Sigmoid colon (tissue), 6 donors: ENCODE measurements at regions not wholly inside any gene's neighbourhood (a gene's known extent, or its start where the extent isn't known, plus 50 kb on each side); places are given as distances from the start of the nearest gene placed in this dataset.

Experiments
- DNase-seq: peaks from one replicate; pipeline ENCODE4 v3.0.0-alpha.2; 2019
- H3K27ac ChIP-seq, 4 donors: fragments of 200-600 bp; sonication (generic); one replicate each; pipeline ENCODE4 v1.5.1; 2016 to 2019; ENCODE audit warnings: mild to moderate bottlenecking in 1 of 4
- H3K27me3 ChIP-seq, 3 donors: fragments of 200-600 bp; sonication (generic); one replicate each; pipeline ENCODE4 v1.5.1; 2019; ENCODE audit warnings: mild to moderate bottlenecking in 1 of 3
- H3K36me3 ChIP-seq, 4 donors: fragments of 200-600 bp; sonication (generic); one replicate each; pipeline ENCODE4 v1.5.1; 2016 to 2019
- H3K4me1 ChIP-seq, 4 donors: fragments of 200-600 bp; sonication (generic); one replicate each; pipeline ENCODE4 v1.5.1; 2017 to 2019
- H3K4me3 ChIP-seq, 4 donors: fragments of 200-600 bp; sonication (generic); one replicate each; pipeline ENCODE4 v1.5.1; 2017 to 2019; ENCODE audit warnings: mild to moderate bottlenecking in 2 of 4, moderate library complexity in 1 of 4
- H3K9me3 ChIP-seq, 4 donors: fragments of 200-600 bp in 3 of 4; sonication (generic) in 3 of 4; one replicate each; pipeline versions ENCODE4 v1.5.1 to v1.6.1; 2013 to 2019
- CTCF ChIP-seq, 4 experiments: fragments of 450-650 bp in 3 of 4; fragments of 200-600 bp in 1 of 4; IDR thresholded peaks; one replicate each; pipeline ENCODE4 v1.5.1; 2016 to 2019; ENCODE audit warnings: antibody characterized with exemption in 4 of 4, mild to moderate bottlenecking in 3 of 4, moderate library complexity in 2 of 4
- EP300 ChIP-seq, 4 donors: sonication (generic); formaldehyde crosslinking; IDR thresholded peaks; one replicate each; pipeline ENCODE4 v1.6.1; 2017; ENCODE audit warnings: antibody characterized with exemption in 4 of 4
- POLR2A ChIP-seq, 2 donors: fragments of 450-650 bp; IDR thresholded peaks; one replicate each; pipeline ENCODE4 v1.6.1; 2016; ENCODE audit warnings: antibody characterized with exemption in 2 of 2, mild to moderate bottlenecking in 2 of 2, moderate library complexity in 2 of 2
- POLR2AphosphoS5 ChIP-seq, 4 donors: sonication (generic); formaldehyde crosslinking; IDR thresholded peaks; one replicate each; pipeline ENCODE4 v1.6.1; 2017; ENCODE audit warnings: antibody characterized with exemption in 4 of 4
- WGBS, 2 donors: extraction: QIAGEN DNeasy Blood & Tissue Kit; methylation state at CpG; one replicate each; pipeline ENCODE4 v1.1.7; 2013; 5-methylcytosine and 5-hydroxymethylcytosine counted together
- intact Hi-C: fragments of 100-400 bp; cut with DNase I; formaldehyde crosslinking; loops from one replicate; pipeline ENCODE4 v1.15.1; 2023
- donor health status: healthy with polysubstance abuse.
- donor health status: healthy.

GRCh38 chr15:50825946-50826345 lies 60.4 kb upstream of the SPPL2A start:
- WGBS, 2 donors: 56 to 71% methylated on average over 1 of the region's 1 CpG
- H3K27ac ChIP-seq: no peak overlapping the region
- TF ChIP-seq CTCF (IDR thresholded peaks at IDR 0.05) (no peak), POLR2AphosphoS5 (IDR thresholded peaks at IDR 0.05) (no peak), POLR2A (IDR thresholded peaks at IDR 0.05) (no peak), EP300 (IDR thresholded peaks at IDR 0.05) (no peak)

GRCh38 chr15:50824514-50824913 lies 59.0 kb upstream of the SPPL2A start:
- 76 to 77% methylated on average over 2 of the region's 2 CpGs for WGBS, 2 donors
- no peak for TF ChIP-seq EP300 (IDR thresholded peaks at IDR 0.05)
- no peak for TF ChIP-seq POLR2A (IDR thresholded peaks at IDR 0.05)
- TF ChIP-seq CTCF (IDR thresholded peaks at IDR 0.05): no peak
- no peak for TF ChIP-seq POLR2AphosphoS5 (IDR thresholded peaks at IDR 0.05)

More at GRCh38 chr15:50825946-50826345, 60.4 kb upstream of the SPPL2A start:
- intact Hi-C loops: no loop called here
- no peaks in the 10 kb centered on the region for H3K4me1 ChIP-seq
- no peaks in the 10 kb centered on the region for H3K9me3 ChIP-seq
- no peak for DNase-seq
- H3K36me3 ChIP-seq: no peaks in the 10 kb centered on the region
- no peak overlapping the region for H3K4me3 ChIP-seq
- H3K27me3 ChIP-seq: no peaks in the 10 kb centered on the region

GRCh38 chr15:50823281-50823680 lies 57.8 kb upstream of the SPPL2A start:
- intact Hi-C loops: no loop called here
- H3K4me1 ChIP-seq: no peaks in the 10 kb centered on the region
- TF ChIP-seq POLR2AphosphoS5 (IDR thresholded peaks at IDR 0.05): no peak
- no peak for TF ChIP-seq CTCF (IDR thresholded peaks at IDR 0.05)
- no peak for TF ChIP-seq POLR2A (IDR thresholded peaks at IDR 0.05)
- TF ChIP-seq EP300 (IDR thresholded peaks at IDR 0.05): no peak
- no peaks in the 10 kb centered on the region for H3K27me3 ChIP-seq
- no peak overlapping the region for H3K27ac ChIP-seq
- WGBS, 2 donors: 73 to 74% methylated on average over 3 of the region's 3 CpGs
- no peak overlapping the region for H3K4me3 ChIP-seq
- DNase-seq: no peak
- H3K36me3 ChIP-seq: no peaks in the 10 kb centered on the region
- no peaks in the 10 kb centered on the region for H3K9me3 ChIP-seq

More at GRCh38 chr15:50824514-50824913, 59.0 kb upstream of the SPPL2A start:
- DNase-seq: no peak
- intact Hi-C loops: no loop called here
- Histone ChIP-seq H3K9me3 (no peaks in the 10 kb centered on the region), H3K4me3 (no peak overlapping the region), H3K27me3 (no peaks in the 10 kb centered on the region), H3K27ac (no peak overlapping the region), H3K36me3 (no peaks in the 10 kb centered on the region), H3K4me1 (no peaks in the 10 kb centered on the region)

- Histone ChIP-seq H3K27ac (no peak overlapping the region), H3K4me1 (no peaks in the 10 kb centered on the region), H3K27me3 (no peaks in the 10 kb centered on the region), H3K9me3 (no peaks in the 10 kb centered on the region), H3K4me3 (no peak overlapping the region), H3K36me3 (no peaks in the 10 kb centered on the region)
- intact Hi-C loops: no loop called here
- WGBS, 2 donors: 72 to 80% methylated on average over 3 of the region's 3 CpGs
- TF ChIP-seq CTCF (IDR thresholded peaks at IDR 0.05) (no peak), POLR2A (IDR thresholded peaks at IDR 0.05) (no peak), POLR2AphosphoS5 (IDR thresholded peaks at IDR 0.05) (no peak), EP300 (IDR thresholded peaks at IDR 0.05) (no peak)
- no peak for DNase-seq
These were observed 56.0 kb upstream of the SPPL2A start for GRCh38 chr15:50821476-50821875.

GRCh38 chr15:50820808-50821382 lies 55.4 kb upstream of the SPPL2A start:
- no peaks in the 10 kb centered on the region for H3K4me1 ChIP-seq
- intact Hi-C loops: no loop called here
- no peaks in the 10 kb centered on the region for H3K36me3 ChIP-seq
- TF ChIP-seq CTCF (IDR thresholded peaks at IDR 0.05): no peak
- TF ChIP-seq POLR2AphosphoS5 (IDR thresholded peaks at IDR 0.05): no peak
- no peak for TF ChIP-seq POLR2A (IDR thresholded peaks at IDR 0.05)
- TF ChIP-seq EP300 (IDR thresholded peaks at IDR 0.05): no peak
- no peak for DNase-seq
- no peak overlapping the region for H3K27ac ChIP-seq
- 93 to 94% methylated on average over 6 of the region's 6 CpGs for WGBS, 2 donors
- H3K27me3 ChIP-seq: no peaks in the 10 kb centered on the region
- no peaks in the 10 kb centered on the region for H3K9me3 ChIP-seq
- H3K4me3 ChIP-seq: no peak overlapping the region
